ENCODE measurements at regions not wholly inside any gene's neighbourhood (a gene's known extent, or its start where the extent isn't known, plus 50 kb on each side); places are given as distances from the start of the nearest gene placed in this dataset.

DNA sequence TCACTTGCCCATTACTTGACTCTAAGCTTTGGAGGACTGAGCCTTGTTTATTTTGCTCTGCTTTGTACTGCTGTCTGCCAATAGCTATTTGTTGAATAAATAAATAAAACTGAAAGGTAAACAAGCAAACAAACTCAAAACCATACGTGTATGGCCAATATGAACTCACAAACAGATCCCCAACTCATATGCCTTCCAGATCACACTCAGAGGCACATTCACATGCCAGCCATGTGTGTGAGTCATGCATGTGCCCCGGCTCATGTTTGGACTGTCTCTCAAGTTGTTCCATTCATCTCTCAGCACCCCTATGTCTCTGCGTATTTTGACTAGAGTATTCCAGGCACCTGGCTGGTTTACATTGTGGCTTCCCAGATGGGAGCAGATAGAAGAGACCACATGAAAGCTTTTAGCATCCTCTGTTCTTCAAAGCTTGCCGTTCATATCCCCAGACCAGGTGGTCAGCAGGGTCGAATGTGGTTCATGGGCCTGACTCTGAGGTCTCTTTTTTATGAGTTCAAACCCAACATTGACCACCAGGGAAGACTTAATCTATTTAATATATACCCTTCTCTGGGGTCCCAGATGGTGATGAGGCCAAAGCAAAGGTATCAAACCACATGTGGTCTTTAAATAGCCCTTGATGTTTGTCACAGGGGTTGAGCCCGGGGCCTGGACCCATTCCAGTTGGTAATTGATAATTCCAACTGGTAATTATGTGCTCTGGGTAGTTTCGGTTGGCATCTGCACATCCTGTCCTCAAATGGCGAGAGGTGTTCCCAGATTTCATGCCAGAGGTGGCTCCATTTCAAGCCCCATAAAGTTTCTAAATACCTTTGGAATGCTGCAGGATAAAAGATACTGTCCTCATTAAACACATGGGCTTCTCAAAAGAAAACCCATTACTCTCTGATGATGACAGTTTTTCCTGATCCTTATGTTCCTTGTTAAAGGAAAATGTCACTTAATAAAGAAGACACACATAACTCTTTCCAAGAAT lies 287.3 kb upstream of the MAF start:
- DNase-seq (ENCODE audit: low read depth, low spot score): no peak
- in situ Hi-C loops (cut with HindIII; ENCODE audit: low pct_unique_long_range_greater_than_20kb, low sequenced_read_pairs): no loop called here
- CTCF ChIA-PET: no interaction called here
- no peak overlapping the region for H3K27ac ChIP-seq (ENCODE audit: low read length)
- no peaks in the 10 kb centered on the region for H3K9me3 ChIP-seq (ENCODE audit: control insufficient read depth, insufficient read depth, low read depth, low read length)
- TF ChIP-seq, protein P1, sequence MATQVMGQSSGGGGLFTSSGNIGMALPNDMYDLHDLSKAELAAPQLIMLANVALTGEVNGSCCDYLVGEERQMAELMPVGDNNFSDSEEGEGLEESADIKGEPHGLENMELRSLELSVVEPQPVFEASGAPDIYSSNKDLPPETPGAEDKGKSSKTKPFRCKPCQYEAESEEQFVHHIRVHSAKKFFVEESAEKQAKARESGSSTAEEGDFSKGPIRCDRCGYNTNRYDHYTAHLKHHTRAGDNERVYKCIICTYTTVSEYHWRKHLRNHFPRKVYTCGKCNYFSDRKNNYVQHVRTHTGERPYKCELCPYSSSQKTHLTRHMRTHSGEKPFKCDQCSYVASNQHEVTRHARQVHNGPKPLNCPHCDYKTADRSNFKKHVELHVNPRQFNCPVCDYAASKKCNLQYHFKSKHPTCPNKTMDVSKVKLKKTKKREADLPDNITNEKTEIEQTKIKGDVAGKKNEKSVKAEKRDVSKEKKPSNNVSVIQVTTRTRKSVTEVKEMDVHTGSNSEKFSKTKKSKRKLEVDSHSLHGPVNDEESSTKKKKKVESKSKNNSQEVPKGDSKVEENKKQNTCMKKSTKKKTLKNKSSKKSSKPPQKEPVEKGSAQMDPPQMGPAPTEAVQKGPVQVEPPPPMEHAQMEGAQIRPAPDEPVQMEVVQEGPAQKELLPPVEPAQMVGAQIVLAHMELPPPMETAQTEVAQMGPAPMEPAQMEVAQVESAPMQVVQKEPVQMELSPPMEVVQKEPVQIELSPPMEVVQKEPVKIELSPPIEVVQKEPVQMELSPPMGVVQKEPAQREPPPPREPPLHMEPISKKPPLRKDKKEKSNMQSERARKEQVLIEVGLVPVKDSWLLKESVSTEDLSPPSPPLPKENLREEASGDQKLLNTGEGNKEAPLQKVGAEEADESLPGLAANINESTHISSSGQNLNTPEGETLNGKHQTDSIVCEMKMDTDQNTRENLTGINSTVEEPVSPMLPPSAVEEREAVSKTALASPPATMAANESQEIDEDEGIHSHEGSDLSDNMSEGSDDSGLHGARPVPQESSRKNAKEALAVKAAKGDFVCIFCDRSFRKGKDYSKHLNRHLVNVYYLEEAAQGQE (IDR thresholded peaks at IDR 0.05; ENCODE audit: insufficient read depth in 1 of 2, low read depth in 2 of 2, low read length in 1 of 2): no peak
- TF ChIP-seq, protein P2, sequence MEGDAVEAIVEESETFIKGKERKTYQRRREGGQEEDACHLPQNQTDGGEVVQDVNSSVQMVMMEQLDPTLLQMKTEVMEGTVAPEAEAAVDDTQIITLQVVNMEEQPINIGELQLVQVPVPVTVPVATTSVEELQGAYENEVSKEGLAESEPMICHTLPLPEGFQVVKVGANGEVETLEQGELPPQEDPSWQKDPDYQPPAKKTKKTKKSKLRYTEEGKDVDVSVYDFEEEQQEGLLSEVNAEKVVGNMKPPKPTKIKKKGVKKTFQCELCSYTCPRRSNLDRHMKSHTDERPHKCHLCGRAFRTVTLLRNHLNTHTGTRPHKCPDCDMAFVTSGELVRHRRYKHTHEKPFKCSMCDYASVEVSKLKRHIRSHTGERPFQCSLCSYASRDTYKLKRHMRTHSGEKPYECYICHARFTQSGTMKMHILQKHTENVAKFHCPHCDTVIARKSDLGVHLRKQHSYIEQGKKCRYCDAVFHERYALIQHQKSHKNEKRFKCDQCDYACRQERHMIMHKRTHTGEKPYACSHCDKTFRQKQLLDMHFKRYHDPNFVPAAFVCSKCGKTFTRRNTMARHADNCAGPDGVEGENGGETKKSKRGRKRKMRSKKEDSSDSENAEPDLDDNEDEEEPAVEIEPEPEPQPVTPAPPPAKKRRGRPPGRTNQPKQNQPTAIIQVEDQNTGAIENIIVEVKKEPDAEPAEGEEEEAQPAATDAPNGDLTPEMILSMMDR (IDR thresholded peaks at IDR 0.05): no peak
- TF ChIP-seq POLR2AphosphoS5 (IDR thresholded peaks at IDR 0.05; ENCODE audit: low read depth, low read length): no peak
- TF ChIP-seq TCF7L2 (IDR thresholded peaks at IDR 0.05; ENCODE audit: low read depth, low read length): no peak
- no peak for TF ChIP-seq SIN3A (IDR thresholded peaks at IDR 0.05; ENCODE audit: borderline replicate concordance, insufficient read depth, low read depth, low read length)
- intact Hi-C loops (cut with micrococcal nuclease; ENCODE audit: unreplicated experiment): no loop called here
- no peaks in the 10 kb centered on the region for H3K36me3 ChIP-seq (ENCODE audit: control insufficient read depth, insufficient read depth, low read length)
- no peaks in the 10 kb centered on the region for H3K4me1 ChIP-seq (ENCODE audit: control insufficient read depth, insufficient read depth, low read length)
- ATAC-seq: no peak
- no TSS peak for BruUV-seq (replicated peaks)
- POLR2A ChIA-PET: no interaction called here
- no peak overlapping the region for H3K4me3 ChIP-seq (ENCODE audit: low read depth in 2 of 2, low read length in 2 of 2)
- no peaks in the 10 kb centered on the region for H3K27me3 ChIP-seq (ENCODE audit: control insufficient read depth, insufficient read depth, low read length)

DNA sequence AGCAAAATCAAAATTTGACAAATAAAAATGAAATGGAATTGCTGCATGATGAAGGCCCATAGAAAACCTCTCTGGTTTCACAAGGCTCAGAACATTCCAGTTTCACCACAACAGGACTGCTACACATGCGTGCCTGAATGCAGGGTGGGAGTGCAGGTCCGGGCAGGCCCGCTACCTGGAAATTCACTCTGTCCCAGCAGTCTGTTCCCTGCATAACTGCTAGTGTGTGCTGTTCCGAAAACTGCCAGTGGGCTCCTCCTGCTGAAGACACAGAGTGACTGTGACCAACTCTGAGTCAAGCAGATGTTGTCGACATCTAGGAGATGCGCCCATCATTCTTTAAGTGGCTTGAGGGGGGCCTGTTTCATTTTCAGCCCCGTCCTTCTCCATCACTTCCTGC lies 284.8 kb upstream of the MAF start:
- H3K27ac ChIP-seq (ENCODE audit: low read length): no peak overlapping the region

More for the DNA sequence above, 284.8 kb upstream of the MAF start:
- ChIA-PET CTCF (no interaction called here), POLR2A (no interaction called here)
- no peaks in the 10 kb centered on the region for H3K27me3 ChIP-seq (ENCODE audit: control insufficient read depth, insufficient read depth, low read length)
- no peaks in the 10 kb centered on the region for H3K9me3 ChIP-seq (ENCODE audit: control insufficient read depth, insufficient read depth, low read depth, low read length)
- H3K4me3 ChIP-seq (ENCODE audit: low read depth in 2 of 2, low read length in 2 of 2): no peak overlapping the region
- no peak for DNase-seq (ENCODE audit: low read depth, low spot score)
- no peaks in the 10 kb centered on the region for H3K4me1 ChIP-seq (ENCODE audit: control insufficient read depth, insufficient read depth, low read length)
- no peak for ATAC-seq
- BruUV-seq (replicated peaks): no TSS peak
- in situ Hi-C loops (cut with HindIII; ENCODE audit: low pct_unique_long_range_greater_than_20kb, low sequenced_read_pairs) (no loop called here), intact Hi-C loops (cut with micrococcal nuclease; ENCODE audit: unreplicated experiment) (no loop called here)
- TF ChIP-seq, protein P2 (IDR thresholded peaks at IDR 0.05): no peak
- no peak for TF ChIP-seq POLR2AphosphoS5 (IDR thresholded peaks at IDR 0.05; ENCODE audit: low read depth, low read length)
- TF ChIP-seq, protein P1 (IDR thresholded peaks at IDR 0.05; ENCODE audit: insufficient read depth in 1 of 2, low read depth in 2 of 2, low read length in 1 of 2): no peak
- TF ChIP-seq TCF7L2 (IDR thresholded peaks at IDR 0.05; ENCODE audit: low read depth, low read length): no peak
- no peak for TF ChIP-seq SIN3A (IDR thresholded peaks at IDR 0.05; ENCODE audit: borderline replicate concordance, insufficient read depth, low read depth, low read length)
- H3K36me3 ChIP-seq (ENCODE audit: control insufficient read depth, insufficient read depth, low read length): no peaks in the 10 kb centered on the region
